Breast epithelium (tissue), 3 donors: ENCODE measurements at regions not wholly inside any gene's neighbourhood (a gene's known extent, or its start where the extent isn't known, plus 50 kb on each side); places are given as distances from the start of the nearest gene placed in this dataset.
"Not testable (repeated sequence)": the region's sequence is repeated elsewhere in the genome, so short reads cannot be mapped to it uniquely, and the experiment has no call there.

Experiments
- POLR2AphosphoS5 ChIP-seq, 3 donors: sonication (generic); formaldehyde crosslinking; IDR thresholded peaks; one replicate each; pipeline ENCODE4 v1.6.1; 2017; ENCODE audit warnings: antibody characterized with exemption in 3 of 3
- TF ChIP-seq, protein P1 (sequence below), 3 donors: fragments of 450-650 bp; IDR thresholded peaks; one replicate each; pipeline ENCODE4 v1.5.1; 2016 to 2017; ENCODE audit warnings: antibody characterized with exemption in 3 of 3, mild to moderate bottlenecking in 3 of 3, moderate library complexity in 3 of 3

DNA sequence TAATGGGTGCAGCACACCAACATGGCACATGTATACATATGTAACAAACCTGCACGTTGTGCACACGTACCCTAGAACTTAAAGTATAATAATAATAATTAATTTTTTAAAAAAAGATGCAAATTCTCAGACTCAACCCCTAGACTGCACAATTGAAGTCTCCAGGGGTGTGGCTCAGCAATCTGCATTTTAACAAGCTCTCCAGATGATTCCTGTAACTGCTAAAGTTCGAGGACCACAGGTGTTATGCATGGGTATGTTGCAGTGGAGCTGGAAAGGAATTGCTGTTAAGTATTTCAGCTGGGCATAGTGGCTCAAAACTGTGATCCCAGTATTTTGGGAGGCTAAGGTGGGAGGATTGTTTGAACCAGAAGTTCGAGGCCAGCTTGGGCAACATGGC, 151.0 kb upstream of the PTPRG start:
- TF ChIP-seq, protein P1, sequence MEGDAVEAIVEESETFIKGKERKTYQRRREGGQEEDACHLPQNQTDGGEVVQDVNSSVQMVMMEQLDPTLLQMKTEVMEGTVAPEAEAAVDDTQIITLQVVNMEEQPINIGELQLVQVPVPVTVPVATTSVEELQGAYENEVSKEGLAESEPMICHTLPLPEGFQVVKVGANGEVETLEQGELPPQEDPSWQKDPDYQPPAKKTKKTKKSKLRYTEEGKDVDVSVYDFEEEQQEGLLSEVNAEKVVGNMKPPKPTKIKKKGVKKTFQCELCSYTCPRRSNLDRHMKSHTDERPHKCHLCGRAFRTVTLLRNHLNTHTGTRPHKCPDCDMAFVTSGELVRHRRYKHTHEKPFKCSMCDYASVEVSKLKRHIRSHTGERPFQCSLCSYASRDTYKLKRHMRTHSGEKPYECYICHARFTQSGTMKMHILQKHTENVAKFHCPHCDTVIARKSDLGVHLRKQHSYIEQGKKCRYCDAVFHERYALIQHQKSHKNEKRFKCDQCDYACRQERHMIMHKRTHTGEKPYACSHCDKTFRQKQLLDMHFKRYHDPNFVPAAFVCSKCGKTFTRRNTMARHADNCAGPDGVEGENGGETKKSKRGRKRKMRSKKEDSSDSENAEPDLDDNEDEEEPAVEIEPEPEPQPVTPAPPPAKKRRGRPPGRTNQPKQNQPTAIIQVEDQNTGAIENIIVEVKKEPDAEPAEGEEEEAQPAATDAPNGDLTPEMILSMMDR (IDR thresholded peaks at IDR 0.05), result not testable (repeated sequence)
- not testable (repeated sequence) for TF ChIP-seq POLR2AphosphoS5 (IDR thresholded peaks at IDR 0.05)
